Smooth muscle cell (in vitro differentiated cells): ENCODE measurements at regions not wholly inside any gene's neighbourhood (a gene's known extent, or its start where the extent isn't known, plus 50 kb on each side); places are given as distances from the start of the nearest gene placed in this dataset.
A peak's percentile ranks its signal among the peaks of the same experiment; 100 is the strongest.

Source experiments
- DNase-seq: peaks from one replicate; lab custom pipeline; 2025; ENCODE audit not compliant: unreplicated experiment; lab: John Stamatoyannopoulos, UW
- H2AFZ ChIP-seq: fragments of 200-600 bp; sonication (generic); 2 replicates; pipeline ENCODE4 v1.6.0; 2016; ENCODE audit warnings: antibody characterized with exemption, low read depth, mild to moderate bottlenecking
- H3F3A ChIP-seq: fragments of 200-600 bp; sonication (generic); 2 replicates; pipeline ENCODE4 v1.6.0; 2017; ENCODE audit warnings: antibody characterized with exemption, low read depth
- H3K27ac ChIP-seq: fragments of 200-600 bp; sonication (generic); 2 replicates; pipeline ENCODE4 v1.5.1; 2016; ENCODE audit warnings: low read depth, mild to moderate bottlenecking
- H3K27me3 ChIP-seq: fragments of 200-600 bp; sonication (generic); 2 replicates; pipeline ENCODE4 v1.6.1; 2016; ENCODE audit warnings: low read depth, mild to moderate bottlenecking
- H3K36me3 ChIP-seq: fragments of 200-600 bp; sonication (generic); 2 replicates; pipeline ENCODE4 v1.5.1; 2016; ENCODE audit warnings: low read depth
- H3K4me1 ChIP-seq: fragments of 200-600 bp; sonication (generic); 2 replicates; pipeline ENCODE4 v1.5.1; 2016; ENCODE audit warnings: low read depth
- H3K4me2 ChIP-seq: fragments of 200-600 bp; sonication (generic); 2 replicates; pipeline ENCODE4 v1.6.0; 2016; ENCODE audit warnings: mild to moderate bottlenecking
- H3K4me3 ChIP-seq: fragments of 200-600 bp; sonication (generic); 2 replicates; pipeline ENCODE4 v1.5.1; 2016; ENCODE audit warnings: mild to moderate bottlenecking
- H3K79me2 ChIP-seq: fragments of 200-600 bp; sonication (generic); 2 replicates; pipeline ENCODE4 v1.6.0; 2016; ENCODE audit warnings: low read depth, mild to moderate bottlenecking
- H3K9ac ChIP-seq: fragments of 200-600 bp; sonication (generic); 2 replicates; pipeline ENCODE4 v1.6.0; 2016; ENCODE audit warnings: low read depth
- H3K9me3 ChIP-seq: fragments of 200-600 bp; sonication (generic); replicated peaks from 2 replicates; pipeline ENCODE4 v1.5.1; 2016; ENCODE audit warnings: low read depth
- H4K20me1 ChIP-seq: fragments of 200-600 bp; sonication (generic); 2 replicates; pipeline ENCODE4 v1.6.0; 2016; ENCODE audit warnings: low read depth
- CTCF ChIP-seq: fragments of 200-600 bp; sonication (generic); IDR thresholded peaks from 2 replicates; pipeline ENCODE4 v1.5.1; 2017; ENCODE audit warnings: borderline replicate concordance, mild to moderate bottlenecking, antibody characterized with exemption; ENCODE audit not compliant: insufficient read depth, poor library complexity, severe bottlenecking
- WGBS: methylation state at CpG from one replicate; pipeline ENCODE4 v1.1.7; 2016; ENCODE audit warnings: low lambda C conversion rate; 5-methylcytosine and 5-hydroxymethylcytosine counted together

- H3K27me3 ChIP-seq = no peaks in the 10 kb centered on the region
- WGBS = 71% methylated on average over 3 of the region's 3 CpGs
Measured at GRCh38 chr2:150030436-150031190, 443.0 kb upstream of the MMADHC start.

GRCh38 chr2:150028322-150028721, 440.7 kb upstream of the MMADHC start:
- no peak for TF ChIP-seq CTCF
- Histone ChIP-seq H3K27ac (no peak overlapping the region), H3K27me3 (no peaks in the 10 kb centered on the region), H3K9me3 (no peaks in the 10 kb centered on the region), H3K9ac (no peak overlapping the region), H3K36me3 (no peaks in the 10 kb centered on the region), H3F3A (no peaks in the 10 kb centered on the region), H3K79me2 (no peaks in the 10 kb centered on the region), H3K4me2 (no peak overlapping the region), H3K4me1 (no peaks in the 10 kb centered on the region), H3K4me3 (no peak overlapping the region), H2AFZ (peak overlapping the region; percentile 43), H4K20me1 (no peaks in the 10 kb centered on the region)
- WGBS = 93% methylated on average over 2 of the region's 2 CpGs
- no peak for DNase-seq

More at GRCh38 chr2:150030436-150031190, 443.0 kb upstream of the MMADHC start:
- Histone ChIP-seq H3K79me2 (no peaks in the 10 kb centered on the region), H3K4me2 (peak overlapping the region; percentile 51), H3K4me1 (no peaks in the 10 kb centered on the region), H3K9ac (no peak overlapping the region), H3K36me3 (no peaks in the 10 kb centered on the region), H3K27ac (no peak overlapping the region), H3F3A (no peaks in the 10 kb centered on the region), H2AFZ (peak overlapping the region; percentile 18), H3K9me3 (no peaks in the 10 kb centered on the region), H4K20me1 (no peaks in the 10 kb centered on the region), H3K4me3 (no peak overlapping the region)
- TF ChIP-seq CTCF = no peak
- DNase-seq = no peak

- peak overlapping the region; percentile 2 for H2AFZ ChIP-seq
- no peaks in the 10 kb centered on the region for H3F3A ChIP-seq
- 37% methylated on average over 4 of the region's 4 CpGs for WGBS
- no peaks in the 10 kb centered on the region for H3K9me3 ChIP-seq
- no peaks in the 10 kb centered on the region for H3K36me3 ChIP-seq
- TF ChIP-seq CTCF = no peak
- no peaks in the 10 kb centered on the region for H4K20me1 ChIP-seq
- no peaks in the 10 kb centered on the region for H3K27me3 ChIP-seq
- no peaks in the 10 kb centered on the region for H3K79me2 ChIP-seq
- H3K4me3 ChIP-seq = no peak overlapping the region
- H3K9ac ChIP-seq = no peak overlapping the region
- H3K4me2 ChIP-seq = no peak overlapping the region
- H3K27ac ChIP-seq = no peak overlapping the region
- no peak for DNase-seq
- H3K4me1 ChIP-seq = no peaks in the 10 kb centered on the region
Measured at GRCh38 chr2:150027164-150027563, 439.6 kb upstream of the MMADHC start.

GRCh38 chr2:150023663-150024062, 436.1 kb upstream of the MMADHC start:
- no peak overlapping the region for H3K4me2 ChIP-seq
- no peaks in the 10 kb centered on the region for H3K79me2 ChIP-seq
- no peaks in the 10 kb centered on the region for H4K20me1 ChIP-seq
- no peak overlapping the region for H3K4me3 ChIP-seq
- no peaks in the 10 kb centered on the region for H3K9me3 ChIP-seq
- no peak for DNase-seq
- H3K36me3 ChIP-seq = no peaks in the 10 kb centered on the region
- no peak overlapping the region for H2AFZ ChIP-seq
- no peaks in the 10 kb centered on the region for H3K27me3 ChIP-seq
- no peak overlapping the region for H3K9ac ChIP-seq
- no peaks in the 10 kb centered on the region for H3K4me1 ChIP-seq
- H3K27ac ChIP-seq = no peak overlapping the region
- TF ChIP-seq CTCF = no peak
- no peaks in the 10 kb centered on the region for H3F3A ChIP-seq
